ENCODE measurements at regions not wholly inside any gene's neighbourhood (a gene's known extent, or its start where the extent isn't known, plus 50 kb on each side); places are given as distances from the start of the nearest gene placed in this dataset.

GRCh38 chr3:28171962-28172361 lies 69.5 kb upstream of the CMC1 start:
- Histone ChIP-seq H3K4me1 (ENCODE audit: control insufficient read depth in 1 of 2, insufficient read depth in 2 of 2, low read length in 2 of 2) (no peaks in the 10 kb centered on the region), H3K4me3 (replicated peaks in 1 of 3; ENCODE audit: low read depth in 2 of 3, low read length in 3 of 3) (no peak overlapping the region), H3K9me3 (replicated peaks in 1 of 2; ENCODE audit: control insufficient read depth in 1 of 2, insufficient read depth in 1 of 2, low read length in 2 of 2) (no peaks in the 10 kb centered on the region), H3K36me3 (replicated peaks in 1 of 2; ENCODE audit: control insufficient read depth in 1 of 2, insufficient read depth in 2 of 2, low read length in 2 of 2) (no peaks in the 10 kb centered on the region), H2AFZ (ENCODE audit: insufficient read depth, low read depth, low read length, poor library complexity, severe bottlenecking) (peak overlapping the region; percentile 2), H3K27ac (ENCODE audit: low read depth in 1 of 2, low read length in 2 of 2) (no peak overlapping the region), H3K27me3 (ENCODE audit: control insufficient read depth in 2 of 2, insufficient read depth in 2 of 2, low read length in 2 of 2) (no peaks in the 10 kb centered on the region), H4K20me1 (ENCODE audit: insufficient read depth, low read length) (no peaks in the 10 kb centered on the region), H3K79me2 (ENCODE audit: insufficient read depth, low read length) (no peaks in the 10 kb centered on the region), H3K4me2 (replicated peaks; ENCODE audit: extremely low read depth, low read length, poor library complexity, severe bottlenecking) (no peak overlapping the region), H3K9ac (ENCODE audit: insufficient read depth, low read length, poor library complexity, severe bottlenecking) (no peak overlapping the region)
- no peaks in the 10 kb centered on the region for H3K36me3 Mint-ChIP-seq
- peaks cover 4% of the 10 kb centered on the region for H3K4me1 Mint-ChIP-seq
- TF ChIP-seq CTCF (IDR thresholded peaks at IDR 0.05), result no peak
- no peaks in the 10 kb centered on the region for H3K27me3 Mint-ChIP-seq (ENCODE audit: low read depth in 3 of 3)
- no peak overlapping the region for H3K27ac Mint-ChIP-seq
- peaks cover 0 to 2% (median 0%) of the 10 kb centered on the region in 7 donors for H3K9me3 Mint-ChIP-seq
- no peak overlapping the region for H3K4me3 Mint-ChIP-seq
- intact Hi-C loops (cut with micrococcal nuclease), result no loop called here
- no peak for DNase-seq
- no CpG with 5 or more reads among the region's 1 CpG for WGBS (ENCODE audit: insufficient coverage)

- no peak for TF ChIP-seq CTCF (IDR thresholded peaks at IDR 0.05)
- H3K4me3 ChIP-seq (replicated peaks in 1 of 3; ENCODE audit: low read depth in 2 of 3, low read length in 3 of 3), result no peak overlapping the region
- H3K27me3 ChIP-seq (ENCODE audit: control insufficient read depth in 2 of 2, insufficient read depth in 2 of 2, low read length in 2 of 2), result no peaks in the 10 kb centered on the region
- H3K79me2 ChIP-seq (ENCODE audit: insufficient read depth, low read length), result no peaks in the 10 kb centered on the region
- H2AFZ ChIP-seq (ENCODE audit: insufficient read depth, low read depth, low read length, poor library complexity, severe bottlenecking), result no peak overlapping the region
- intact Hi-C loops (cut with micrococcal nuclease), result no loop called here
- H3K9ac ChIP-seq (ENCODE audit: insufficient read depth, low read length, poor library complexity, severe bottlenecking), result no peak overlapping the region
- peaks cover 0 to 2% (median 0%) of the 10 kb centered on the region in 7 donors for H3K9me3 Mint-ChIP-seq
- no peak overlapping the region for H3K27ac Mint-ChIP-seq
- H3K36me3 ChIP-seq (replicated peaks in 1 of 2; ENCODE audit: control insufficient read depth in 1 of 2, insufficient read depth in 2 of 2, low read length in 2 of 2), result no peaks in the 10 kb centered on the region
- H3K4me1 Mint-ChIP-seq, result peaks cover 4% of the 10 kb centered on the region
- H3K27ac ChIP-seq (ENCODE audit: low read depth in 1 of 2, low read length in 2 of 2), result no peak overlapping the region
- no peaks in the 10 kb centered on the region for H4K20me1 ChIP-seq (ENCODE audit: insufficient read depth, low read length)
- no peaks in the 10 kb centered on the region for H3K36me3 Mint-ChIP-seq
- no peaks in the 10 kb centered on the region for H3K27me3 Mint-ChIP-seq (ENCODE audit: low read depth in 3 of 3)
- H3K4me1 ChIP-seq (ENCODE audit: control insufficient read depth in 1 of 2, insufficient read depth in 2 of 2, low read length in 2 of 2), result no peaks in the 10 kb centered on the region
- no peak for DNase-seq
- H3K4me3 Mint-ChIP-seq, result no peak overlapping the region
- no peak overlapping the region for H3K4me2 ChIP-seq (replicated peaks; ENCODE audit: extremely low read depth, low read length, poor library complexity, severe bottlenecking)
- H3K9me3 ChIP-seq (replicated peaks in 1 of 2; ENCODE audit: control insufficient read depth in 1 of 2, insufficient read depth in 1 of 2, low read length in 2 of 2), result no peaks in the 10 kb centered on the region
Measured at GRCh38 chr3:28172748-28173147, 68.7 kb upstream of the CMC1 start.
